H54 (cell line): ENCODE measurements at regions not wholly inside any gene's neighbourhood (a gene's known extent, or its start where the extent isn't known, plus 50 kb on each side); places are given as distances from the start of the nearest gene placed in this dataset.

Experiments used
- DNase-seq: peaks from one replicate; pipeline ENCODE4 v3.0.0; 2011; ENCODE audit warnings: low spot score, mixed read lengths; ENCODE audit not compliant: insufficient read length
- FAIRE-seq: peaks from 3 replicates; lab custom pipeline; 2011; peaks lifted over from hg19 to GRCh38; lab: Jason Lieb, UNC
- POLR2A ChIP-seq: IDR thresholded peaks from 2 replicates; pipeline ENCODE4 v1.6.1; 2011; ENCODE audit warnings: low read depth, mild to moderate bottlenecking, low read length

DNA sequence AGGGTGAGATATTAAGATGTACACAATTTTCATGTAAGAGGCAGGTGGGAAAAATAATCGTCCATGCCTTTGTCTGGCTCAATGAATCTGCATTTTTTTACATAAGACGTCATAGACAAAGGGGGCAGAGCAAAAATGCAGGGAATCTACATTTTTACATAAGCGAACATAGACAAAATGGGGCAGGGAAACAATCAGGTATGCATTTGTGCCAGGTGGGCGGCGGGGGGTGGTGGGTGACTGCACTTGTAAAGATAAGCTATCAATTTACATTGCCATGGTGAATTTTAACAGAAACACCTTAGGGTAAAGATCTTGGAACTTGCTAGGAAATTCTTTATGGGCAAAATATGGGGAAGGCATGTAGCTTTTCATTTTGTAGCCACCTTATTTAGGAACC is 96.3 kb upstream of the CES5A start:
- TF ChIP-seq POLR2A = no peak
- FAIRE-seq = no peak
- no peak for DNase-seq

DNA sequence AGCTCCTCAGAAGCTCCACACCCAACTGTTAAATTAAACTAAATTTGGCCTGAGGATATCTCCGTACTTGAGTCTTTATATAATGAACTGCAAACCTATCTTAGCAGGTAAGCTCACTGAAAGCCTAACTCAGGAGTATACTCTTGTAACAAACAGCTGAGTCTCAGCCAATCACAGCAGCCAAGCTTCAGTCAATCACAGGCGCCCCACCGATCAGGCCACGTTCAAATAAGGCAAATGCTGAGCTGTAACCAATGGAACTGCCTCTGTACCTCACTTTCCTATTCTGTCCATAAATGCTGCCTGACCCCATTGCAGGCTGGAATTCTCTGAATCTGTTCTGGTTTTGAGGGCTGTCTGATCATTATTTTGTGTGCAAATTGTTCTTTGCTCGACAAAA is 93.0 kb upstream of the CES5A start:
- TF ChIP-seq POLR2A = no peak
- DNase-seq (no peak), FAIRE-seq (no peak)

DNA sequence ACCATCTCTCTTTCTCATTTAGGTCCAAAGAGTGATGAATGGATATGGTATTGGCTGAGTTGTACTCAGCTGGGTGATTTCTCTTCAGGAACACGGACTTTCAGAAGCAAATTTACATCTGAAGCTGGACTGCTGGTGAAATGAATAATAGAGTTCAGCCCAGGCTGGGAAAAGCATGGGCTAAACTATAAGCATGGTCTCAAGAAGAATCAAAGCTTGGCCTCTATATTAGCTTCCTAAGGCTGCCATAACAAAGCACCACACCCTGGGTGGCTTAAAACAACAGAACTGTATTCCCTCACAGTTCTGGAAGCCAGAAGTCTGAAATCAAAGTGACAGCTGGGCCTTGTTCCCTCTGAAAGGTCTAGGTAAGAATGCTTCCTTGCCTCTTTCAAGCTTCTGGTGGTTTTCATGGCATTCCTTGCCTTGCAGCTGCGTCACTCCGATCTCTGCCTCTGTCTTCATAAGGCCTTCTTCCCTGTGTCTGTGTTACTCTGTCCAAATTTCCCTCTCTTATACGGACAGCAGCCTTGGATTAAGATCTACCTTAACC is 89.8 kb upstream of the CES5A start:
- no peak for DNase-seq
- FAIRE-seq = no peak

DNA sequence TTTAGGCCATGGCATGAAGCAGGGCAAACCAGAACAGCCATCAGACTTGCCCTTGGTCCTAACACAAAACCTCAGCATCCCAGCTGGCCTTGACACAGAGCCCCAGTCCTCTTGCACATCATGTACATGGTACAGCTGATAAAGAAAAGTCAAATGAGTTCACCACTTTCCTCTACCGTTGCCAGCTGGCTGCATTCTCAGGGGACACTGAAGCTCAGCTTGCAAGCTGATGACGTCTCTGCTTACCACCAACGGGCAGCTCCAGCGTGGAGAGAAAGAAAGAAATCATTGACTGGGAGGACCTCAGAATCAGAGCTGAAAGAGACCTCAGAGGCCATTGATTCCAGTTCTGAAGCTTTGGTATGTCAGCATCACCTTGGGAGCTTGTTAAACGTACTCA is 80.7 kb upstream of the CES5A start:
- no peak for DNase-seq

More for the DNA sequence above, 89.8 kb upstream of the CES5A start:
- no peak for TF ChIP-seq POLR2A

DNA sequence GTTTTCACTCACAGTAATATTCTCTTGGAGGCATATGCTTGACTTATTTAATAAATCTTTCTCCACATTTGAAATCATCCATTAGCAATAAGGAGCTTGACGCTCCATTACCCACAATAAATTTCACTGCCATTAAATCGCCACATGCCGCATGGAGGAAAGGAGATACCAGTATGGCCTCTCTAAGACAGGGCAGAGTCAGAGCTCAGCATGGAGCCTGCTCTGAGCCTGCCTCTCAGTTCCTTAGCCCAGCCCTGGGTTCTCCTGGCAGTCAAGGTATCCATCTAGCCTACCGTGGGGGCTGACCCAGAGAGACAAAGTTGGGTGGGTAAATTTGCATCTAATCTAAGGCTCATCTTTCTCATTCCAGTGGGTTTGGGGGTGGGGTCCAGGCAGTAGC is 80.3 kb upstream of the CES5A start:
- FAIRE-seq (no peak), DNase-seq (no peak)
- no peak for TF ChIP-seq POLR2A

More for the DNA sequence above, 80.7 kb upstream of the CES5A start:
- TF ChIP-seq POLR2A = no peak
- no peak for FAIRE-seq

DNA sequence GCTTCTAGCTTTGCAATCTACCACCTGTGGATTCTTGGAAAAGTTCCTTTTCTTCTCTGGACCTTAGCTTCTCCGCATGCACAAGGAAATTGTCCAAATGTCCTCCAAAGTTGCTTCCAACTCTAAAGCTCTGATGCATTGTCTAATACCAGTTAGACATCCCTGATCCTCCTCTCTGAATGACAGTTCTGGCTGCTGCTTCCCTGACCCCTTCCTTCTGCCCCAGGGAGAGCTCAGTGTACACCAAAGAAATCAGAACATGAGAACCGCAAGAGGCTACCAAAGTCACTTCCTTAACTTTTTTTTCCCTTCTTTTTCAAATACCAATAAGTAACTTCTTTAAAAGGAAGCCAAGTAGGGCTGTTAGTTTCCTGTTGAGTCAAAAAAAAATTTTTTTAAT is 79.7 kb upstream of the CES5A start:
- no peak for TF ChIP-seq POLR2A
- DNase-seq = no peak
- FAIRE-seq = no peak

DNA sequence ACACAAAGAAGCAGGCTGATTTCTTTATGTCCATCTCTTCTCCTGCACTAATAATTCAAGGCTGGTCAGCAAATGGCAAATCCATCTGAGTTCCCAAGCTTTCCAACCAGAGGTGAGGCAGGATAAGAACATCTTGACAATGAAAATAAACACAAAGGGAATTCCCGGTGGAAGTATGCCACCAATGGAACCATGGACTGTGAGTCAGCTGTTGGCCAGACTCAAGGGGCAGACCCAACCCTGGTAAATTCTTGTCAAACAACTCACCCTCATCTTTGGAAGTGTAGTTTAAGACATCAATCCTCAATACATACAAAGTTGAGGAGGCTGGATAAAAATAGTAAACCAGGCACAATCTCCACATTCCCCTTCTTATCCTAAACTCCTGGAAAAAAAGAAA is 74.3 kb upstream of the CES5A start:
- no peak for TF ChIP-seq POLR2A
- FAIRE-seq (no peak), DNase-seq (no peak)

DNA sequence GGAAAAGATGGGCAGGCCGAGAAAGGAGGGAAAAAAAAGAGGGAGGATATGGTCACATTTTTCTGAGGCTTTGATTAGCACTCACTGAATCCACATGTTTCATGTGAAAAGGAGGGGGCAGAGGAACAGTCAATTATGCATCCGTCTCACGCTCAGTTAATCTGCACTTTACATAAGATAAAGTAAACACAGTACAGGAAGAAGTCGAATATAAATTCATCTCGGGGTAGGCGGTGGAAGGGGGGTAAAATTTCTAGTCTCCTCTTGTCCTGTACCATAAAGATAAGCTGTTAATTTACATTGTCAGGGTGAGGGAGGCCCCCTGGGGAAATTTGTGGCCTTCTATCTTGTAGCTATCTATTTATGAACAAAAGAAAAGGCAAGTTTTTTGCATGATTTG is 73.1 kb upstream of the CES5A start:
- no peak for FAIRE-seq
- TF ChIP-seq POLR2A = no peak
- DNase-seq = no peak

DNA sequence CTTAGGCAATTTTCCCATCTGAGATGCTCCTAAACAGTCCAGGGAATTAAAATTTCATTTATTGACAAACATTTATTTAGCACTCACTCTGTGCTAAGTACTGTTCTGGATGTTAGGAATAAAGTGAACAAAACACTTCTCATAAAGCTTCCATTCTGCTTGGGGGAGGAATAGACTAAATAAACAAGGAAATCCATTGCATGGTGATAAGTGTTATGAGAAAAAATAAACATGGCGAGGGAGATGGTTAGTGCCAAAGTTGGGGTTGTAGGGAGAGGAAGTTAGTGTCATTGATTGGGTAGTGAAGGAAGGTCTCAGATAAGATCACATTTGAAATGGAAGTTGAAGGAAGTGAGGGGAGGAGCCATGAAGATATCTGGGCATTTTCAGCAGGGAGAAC is 72.2 kb upstream of the CES5A start:
- FAIRE-seq (no peak), DNase-seq (no peak)
- TF ChIP-seq POLR2A = no peak

DNA sequence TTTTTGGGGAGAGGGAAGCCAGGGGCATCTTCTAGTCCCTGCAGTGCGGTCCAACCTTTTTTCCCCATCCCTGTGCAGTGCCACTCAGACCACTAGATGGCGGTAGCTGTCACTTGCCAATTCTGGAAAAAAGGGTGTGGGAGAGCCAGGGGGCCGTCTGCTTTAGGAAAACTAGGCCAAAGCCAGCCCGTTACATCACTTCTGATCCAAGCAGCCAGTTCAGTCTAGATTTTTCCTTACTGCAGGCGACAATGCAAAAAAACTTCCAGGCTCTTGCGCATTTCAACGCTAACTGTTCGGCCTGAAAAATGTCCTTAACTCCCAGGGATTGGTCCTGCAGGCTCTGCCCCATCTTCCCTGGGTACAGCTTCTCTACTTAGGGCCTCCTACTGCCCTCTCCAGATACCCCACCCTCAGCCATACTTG is 69.2 kb upstream of the CES5A start:
- no peak for TF ChIP-seq POLR2A
- DNase-seq (peak; percentile 14), FAIRE-seq (no peak)

DNA sequence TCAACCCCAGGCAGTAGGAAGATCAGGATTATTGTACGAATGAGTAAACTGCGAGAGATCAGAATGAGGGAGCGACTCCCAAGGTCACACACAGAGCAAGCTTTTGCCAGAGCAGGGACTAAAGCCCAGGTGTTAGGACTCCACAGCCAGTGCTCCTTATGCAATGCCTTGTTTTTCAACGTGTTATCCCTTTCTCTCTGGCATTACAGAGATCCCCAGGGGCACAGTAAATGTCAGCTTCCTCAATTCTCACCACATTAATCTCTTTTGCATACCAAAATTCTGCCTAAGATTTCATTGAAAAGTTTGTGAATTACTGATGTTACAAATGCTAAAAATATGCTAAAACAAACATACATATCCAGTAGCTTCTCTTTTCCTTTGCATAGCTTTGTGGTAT is 68.1 kb upstream of the CES5A start:
- DNase-seq (no peak), FAIRE-seq (no peak)
- no peak for TF ChIP-seq POLR2A

DNA sequence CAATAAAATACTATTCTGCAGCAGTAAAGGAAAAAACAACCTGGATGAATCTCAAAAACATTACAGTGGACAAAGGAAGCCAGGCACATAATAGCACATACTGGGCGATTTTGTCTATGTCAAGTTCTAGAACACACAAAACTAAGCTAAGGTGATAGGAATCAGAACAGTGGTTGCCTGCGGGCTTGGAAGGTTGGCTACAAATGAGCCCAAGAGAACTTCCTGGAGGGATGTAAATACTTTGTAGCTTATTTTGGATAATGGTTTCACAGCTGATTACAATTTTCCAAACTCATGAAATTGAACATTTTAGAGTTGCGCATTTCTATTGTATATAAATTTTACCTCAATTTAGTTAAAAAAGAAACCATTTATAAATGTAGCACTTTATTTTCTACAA is 67.6 kb upstream of the CES5A start:
- DNase-seq = no peak
- no peak for FAIRE-seq
- TF ChIP-seq POLR2A = no peak

DNA sequence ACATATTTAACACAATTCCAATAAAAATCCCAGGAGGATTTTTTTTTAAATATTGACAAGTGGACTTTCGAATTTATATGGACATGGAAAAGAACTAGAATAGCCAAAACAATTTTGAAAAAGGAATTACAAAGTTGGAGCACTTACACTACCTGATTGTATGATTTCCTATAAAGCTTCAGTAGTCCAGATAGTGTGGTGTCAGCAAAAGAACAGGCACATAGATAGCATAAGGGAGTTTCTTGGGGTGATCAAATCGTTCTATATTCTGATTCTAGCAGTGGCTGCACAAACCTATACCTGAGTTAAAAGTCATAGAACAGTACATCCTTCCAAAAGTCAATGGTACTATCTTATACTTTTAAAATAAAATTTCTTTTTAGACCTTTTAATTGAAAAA is 66.4 kb upstream of the CES5A start:
- FAIRE-seq = no peak
- no peak for TF ChIP-seq POLR2A
- no peak for DNase-seq

DNA sequence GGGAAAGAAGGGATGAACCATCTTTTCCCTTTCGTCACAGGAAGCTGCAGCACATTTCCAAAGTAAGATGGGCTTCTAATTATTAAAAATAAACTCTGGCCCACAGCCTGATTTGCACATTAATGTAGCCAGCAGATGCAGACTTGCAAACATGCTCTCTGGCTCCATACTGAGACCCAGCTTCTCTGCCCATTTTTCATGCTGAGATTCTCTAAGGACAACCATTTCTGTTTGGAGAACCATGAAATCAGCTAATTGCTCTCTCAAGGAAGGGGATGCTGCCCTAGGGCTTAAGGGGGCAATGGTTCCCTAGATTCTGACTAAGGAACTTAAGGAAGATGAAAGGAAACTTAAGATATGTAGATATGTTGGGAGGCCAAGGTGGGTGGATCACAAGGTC is 63.0 kb upstream of the CES5A start:
- FAIRE-seq = no peak
- no peak for TF ChIP-seq POLR2A
- no peak for DNase-seq

DNA sequence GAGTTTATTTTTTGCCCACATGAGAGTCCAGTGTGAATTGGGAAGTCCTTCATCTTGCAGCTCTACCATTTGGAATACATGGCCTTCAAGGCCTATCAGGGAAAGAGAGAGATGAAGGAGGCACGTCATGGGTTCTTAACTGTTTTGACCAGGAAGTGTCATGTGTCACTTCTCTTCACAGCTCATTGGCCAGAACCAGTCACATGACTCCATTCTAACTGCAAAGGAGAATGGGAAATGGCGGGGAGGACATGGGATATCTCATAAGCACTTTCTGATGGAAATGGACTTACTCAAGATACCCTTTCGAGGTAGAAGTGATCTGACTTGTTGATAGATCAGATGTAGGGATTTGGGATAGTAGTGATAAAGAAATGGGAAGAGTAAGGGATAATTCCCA is 57.9 kb upstream of the CES5A start:
- FAIRE-seq (no peak), DNase-seq (no peak)
- no peak for TF ChIP-seq POLR2A

DNA sequence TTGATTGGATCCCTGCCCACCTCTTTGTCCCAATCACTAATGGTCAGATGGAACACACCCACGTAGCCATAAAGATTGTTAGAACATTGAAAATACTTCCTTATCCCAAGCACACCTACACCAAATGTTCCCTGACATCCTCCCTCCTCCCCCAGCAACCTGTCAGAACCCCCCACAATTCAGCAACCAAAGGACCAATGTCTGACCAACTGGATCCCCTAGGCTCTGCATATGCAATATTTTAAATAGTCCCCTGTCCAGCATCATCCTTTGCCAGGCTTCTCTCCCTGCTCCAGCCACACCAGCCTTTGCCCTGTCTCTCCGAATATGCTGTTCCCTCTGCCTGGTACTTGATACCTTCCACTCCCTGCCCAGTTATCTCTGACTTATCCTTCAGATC is 54.9 kb upstream of the CES5A start:
- DNase-seq (no peak), FAIRE-seq (no peak)
- no peak for TF ChIP-seq POLR2A
